IMR-90 (cell line): ENCODE measurements at regions not wholly inside any gene's neighbourhood (a gene's known extent, or its start where the extent isn't known, plus 50 kb on each side); places are given as distances from the start of the nearest gene placed in this dataset.
"Not testable (repeated sequence)": the region's sequence is repeated elsewhere in the genome, so short reads cannot be mapped to it uniquely, and the experiment has no call there.

Experiments used
- MAZ ChIP-seq: IDR thresholded peaks from 2 replicates; pipeline ENCODE4 v1.6.1; 2012; ENCODE audit warnings: low read depth, mild to moderate bottlenecking, low read length, improper control_type of control experiment, moderate library complexity, borderline replicate concordance
- NFE2L2 ChIP-seq: fragments of 150-350 bp; IDR thresholded peaks from 2 replicates; pipeline ENCODE4 v1.6.1; 2016; ENCODE audit warnings: low read depth, mild to moderate bottlenecking, low read length
- POLR2A ChIP-seq: IDR thresholded peaks from 2 replicates; pipeline ENCODE4 v1.6.1; 2012; ENCODE audit warnings: mild to moderate bottlenecking, low read depth, low read length
- RAD21 ChIP-seq: IDR thresholded peaks from 2 replicates; pipeline ENCODE4 v1.6.1; 2012; ENCODE audit warnings: low read length, improper control_type of control experiment
- SMC3 ChIP-seq: fragments of 150-350 bp; IDR thresholded peaks from 2 replicates; pipeline ENCODE4 v1.6.1; 2016; ENCODE audit warnings: low read depth, mild to moderate bottlenecking, antibody characterized with exemption, low read length, moderate library complexity
- TF ChIP-seq, protein P1 (sequence below): conservative IDR thresholded peaks from 2 replicates; pipeline ENCODE4 v1.5.1; 2012; ENCODE audit warnings: mild to moderate bottlenecking, low read depth, low read length, improper control_type of control experiment

DNA sequence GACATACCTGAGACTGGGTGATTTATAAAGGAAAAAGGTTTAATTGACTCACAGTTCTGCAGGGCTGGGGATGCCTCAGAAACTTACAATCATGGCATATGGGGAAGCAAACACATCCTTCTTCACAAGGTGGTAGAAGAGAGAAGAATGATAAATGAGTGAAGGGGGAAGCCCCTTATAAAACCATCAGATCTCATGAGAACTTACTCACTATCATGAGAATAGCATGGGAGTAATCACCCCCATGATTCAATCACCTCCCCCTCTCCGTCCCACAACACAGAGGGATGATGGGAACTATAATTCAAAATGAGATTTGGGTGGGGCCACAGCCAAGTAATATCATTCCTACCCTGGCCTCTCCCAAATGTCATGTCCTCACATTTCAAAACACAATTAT is 1206.0 kb upstream of the CELF4 start:
- not testable (repeated sequence) for TF ChIP-seq SMC3, RAD21, POLR2A, MAZ, NFE2L2
- TF ChIP-seq, protein P1, sequence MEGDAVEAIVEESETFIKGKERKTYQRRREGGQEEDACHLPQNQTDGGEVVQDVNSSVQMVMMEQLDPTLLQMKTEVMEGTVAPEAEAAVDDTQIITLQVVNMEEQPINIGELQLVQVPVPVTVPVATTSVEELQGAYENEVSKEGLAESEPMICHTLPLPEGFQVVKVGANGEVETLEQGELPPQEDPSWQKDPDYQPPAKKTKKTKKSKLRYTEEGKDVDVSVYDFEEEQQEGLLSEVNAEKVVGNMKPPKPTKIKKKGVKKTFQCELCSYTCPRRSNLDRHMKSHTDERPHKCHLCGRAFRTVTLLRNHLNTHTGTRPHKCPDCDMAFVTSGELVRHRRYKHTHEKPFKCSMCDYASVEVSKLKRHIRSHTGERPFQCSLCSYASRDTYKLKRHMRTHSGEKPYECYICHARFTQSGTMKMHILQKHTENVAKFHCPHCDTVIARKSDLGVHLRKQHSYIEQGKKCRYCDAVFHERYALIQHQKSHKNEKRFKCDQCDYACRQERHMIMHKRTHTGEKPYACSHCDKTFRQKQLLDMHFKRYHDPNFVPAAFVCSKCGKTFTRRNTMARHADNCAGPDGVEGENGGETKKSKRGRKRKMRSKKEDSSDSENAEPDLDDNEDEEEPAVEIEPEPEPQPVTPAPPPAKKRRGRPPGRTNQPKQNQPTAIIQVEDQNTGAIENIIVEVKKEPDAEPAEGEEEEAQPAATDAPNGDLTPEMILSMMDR = not testable (repeated sequence)
